Rectal smooth muscle tissue (tissue), 1 donor: ENCODE measurements at regions not wholly inside any gene's neighbourhood (a gene's known extent, or its start where the extent isn't known, plus 50 kb on each side); places are given as distances from the start of the nearest gene placed in this dataset.

Experiments used
- H3K27ac ChIP-seq: one replicate; pipeline ENCODE4 v1.7.0; 2013; ENCODE audit warnings: low read depth, low read length, inconsistent platforms
- H3K27me3 ChIP-seq: one replicate; pipeline ENCODE4 v1.7.0; 2013; ENCODE audit warnings: low read length; ENCODE audit not compliant: control insufficient read depth, insufficient read depth
- H3K36me3 ChIP-seq: one replicate; pipeline ENCODE4 v1.7.0; 2013; ENCODE audit warnings: low read length; ENCODE audit not compliant: control insufficient read depth, insufficient read depth
- H3K4me1 ChIP-seq: one replicate; pipeline ENCODE4 v1.7.0; 2013; ENCODE audit warnings: low read length; ENCODE audit not compliant: control insufficient read depth, insufficient read depth
- H3K4me3 ChIP-seq: one replicate; pipeline ENCODE4 v1.7.0; 2013; ENCODE audit warnings: low read length
- H3K9ac ChIP-seq: one replicate; pipeline ENCODE4 v1.7.0; 2013; ENCODE audit warnings: low read length

DNA sequence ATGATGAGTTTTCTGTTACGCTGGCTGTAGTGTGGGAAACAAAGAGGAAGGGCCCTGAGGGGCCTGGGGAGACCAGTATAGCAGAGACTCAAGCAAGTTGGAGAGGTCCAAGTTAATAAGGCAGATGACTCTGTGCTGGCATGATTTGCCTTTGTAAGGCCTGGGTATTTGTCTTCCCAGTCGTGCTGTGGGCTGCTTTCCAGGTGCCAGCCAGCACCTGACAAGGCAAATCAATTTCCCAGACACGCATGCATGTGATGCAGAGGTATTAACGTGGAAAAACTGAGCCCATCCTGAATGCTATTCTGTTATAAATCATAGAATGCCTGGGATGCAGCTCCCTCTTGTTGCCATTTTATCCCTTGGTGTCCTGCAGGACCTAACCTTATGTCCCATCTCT lies 175.6 kb downstream of the MFSD1 start:
- no peaks in the 10 kb centered on the region for H3K27me3 ChIP-seq
- H3K4me1 ChIP-seq = no peaks in the 10 kb centered on the region
- H3K4me3 ChIP-seq = no peak overlapping the region
- H3K36me3 ChIP-seq = no peaks in the 10 kb centered on the region
- H3K27ac ChIP-seq = no peak overlapping the region
- no peak overlapping the region for H3K9ac ChIP-seq

DNA sequence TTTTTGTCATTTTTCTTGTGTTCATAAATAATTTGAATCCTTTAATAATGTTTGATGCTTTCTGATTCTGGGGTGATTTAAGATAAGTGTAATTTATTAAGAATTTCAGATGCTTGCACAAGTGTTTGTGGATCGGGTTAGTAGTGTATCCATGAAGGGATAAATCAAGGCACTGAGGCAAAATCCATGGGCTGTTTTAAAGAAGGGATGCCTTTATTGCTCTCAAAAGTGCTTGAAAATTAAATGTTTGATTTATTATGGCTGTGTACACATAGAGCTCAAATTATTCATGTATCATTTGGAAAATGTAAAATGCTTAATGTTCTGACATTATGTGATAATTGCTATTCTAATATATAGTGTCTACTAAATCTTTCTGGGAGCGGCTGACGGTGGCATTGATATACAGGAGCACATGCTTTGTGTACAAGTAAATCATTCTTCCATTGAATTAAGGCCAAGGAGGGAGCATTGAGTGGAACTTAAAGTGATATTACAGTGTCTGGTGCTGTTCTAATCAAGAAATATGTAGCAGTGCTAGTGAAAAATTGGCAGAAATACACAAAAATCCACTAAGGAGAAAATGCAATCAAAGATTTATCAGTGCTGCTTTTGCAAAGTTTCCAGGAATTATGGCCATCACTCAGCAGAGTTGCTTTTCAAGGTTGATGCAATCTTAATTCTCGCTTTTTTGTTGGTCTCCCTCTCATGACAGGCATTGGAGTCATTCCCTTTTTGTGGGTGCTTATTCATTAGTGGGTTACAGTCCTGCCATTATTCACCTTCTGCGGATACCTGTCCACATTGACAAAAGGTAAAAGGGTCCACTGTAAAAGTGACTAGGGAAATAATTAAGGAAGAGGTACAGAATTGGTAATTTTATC lies 181.6 kb downstream of the MFSD1 start:
- H3K4me1 ChIP-seq = no peaks in the 10 kb centered on the region
- no peak overlapping the region for H3K4me3 ChIP-seq
- H3K27me3 ChIP-seq = no peaks in the 10 kb centered on the region
- H3K36me3 ChIP-seq = no peaks in the 10 kb centered on the region
- no peak overlapping the region for H3K27ac ChIP-seq
- H3K9ac ChIP-seq = no peak overlapping the region

- H3K27me3 ChIP-seq = no peaks in the 10 kb centered on the region
- H3K27ac ChIP-seq = no peak overlapping the region
- H3K9ac ChIP-seq = no peak overlapping the region
- H3K4me1 ChIP-seq = no peaks in the 10 kb centered on the region
- no peak overlapping the region for H3K4me3 ChIP-seq
- no peaks in the 10 kb centered on the region for H3K36me3 ChIP-seq
Measured at GRCh38 chr3:158991146-158991705, 189.4 kb downstream of the MFSD1 start.

DNA sequence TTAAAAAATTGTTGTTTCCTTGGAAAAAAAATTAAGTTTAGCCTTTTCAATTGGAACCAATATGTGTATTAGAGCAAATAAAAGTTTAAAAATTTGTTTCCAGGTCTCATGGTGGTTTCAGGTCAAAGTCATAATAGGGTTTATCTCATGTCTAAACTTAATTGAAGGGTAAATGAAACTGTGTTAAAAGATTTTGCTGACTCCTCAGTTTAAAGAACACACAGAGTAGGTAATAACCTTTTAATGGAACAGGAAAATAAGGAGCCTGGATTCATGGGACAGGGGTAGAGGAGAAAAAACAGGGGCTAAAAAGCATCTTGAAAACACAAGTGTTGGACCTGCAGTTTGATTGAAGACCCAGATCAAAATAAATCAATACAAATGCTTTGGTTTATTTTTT lies 190.6 kb downstream of the MFSD1 start:
- Histone ChIP-seq H3K36me3 (no peaks in the 10 kb centered on the region), H3K4me1 (no peaks in the 10 kb centered on the region), H3K27me3 (no peaks in the 10 kb centered on the region), H3K27ac (no peak overlapping the region), H3K4me3 (no peak overlapping the region), H3K9ac (no peak overlapping the region)

DNA sequence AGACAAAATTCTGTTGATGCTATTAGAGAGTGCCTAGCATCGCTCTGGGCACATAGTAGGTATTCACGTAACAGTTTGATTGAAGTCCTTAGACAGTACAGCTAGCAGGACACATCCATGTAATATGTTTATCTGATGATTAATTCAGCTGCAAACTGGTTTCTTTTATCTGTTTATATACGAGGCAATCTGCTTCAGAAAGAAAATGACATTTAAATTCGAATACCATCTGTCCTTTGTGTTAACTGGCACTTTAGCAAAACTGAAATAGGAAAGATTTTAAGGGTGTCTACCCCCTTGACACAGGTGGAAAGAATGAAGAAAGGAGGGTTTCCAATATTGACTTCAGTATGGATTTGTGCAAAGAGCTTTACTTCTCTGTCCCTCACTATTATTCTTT lies 192.5 kb downstream of the MFSD1 start:
- no peak overlapping the region for H3K4me3 ChIP-seq
- no peaks in the 10 kb centered on the region for H3K27me3 ChIP-seq
- no peaks in the 10 kb centered on the region for H3K36me3 ChIP-seq
- H3K9ac ChIP-seq = no peak overlapping the region
- no peaks in the 10 kb centered on the region for H3K4me1 ChIP-seq
- no peak overlapping the region for H3K27ac ChIP-seq

DNA sequence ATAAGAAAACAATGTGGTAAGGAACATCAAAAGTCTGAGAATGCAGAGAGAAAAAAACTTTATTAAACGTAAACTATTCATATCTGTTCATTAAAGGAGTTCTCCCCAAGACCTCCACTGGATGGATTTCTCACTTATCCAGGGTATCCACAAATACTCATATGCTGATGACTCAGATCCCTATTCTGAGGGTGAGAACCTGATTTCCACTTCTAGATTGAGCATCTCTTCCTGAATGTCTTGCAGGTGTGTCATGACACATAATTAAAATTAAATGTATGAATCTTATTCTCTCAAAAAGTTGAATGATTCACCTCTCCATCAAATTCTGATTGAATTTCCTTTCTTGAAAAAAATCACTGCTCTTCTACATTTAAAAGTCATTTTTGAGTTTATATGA lies 199.9 kb downstream of the MFSD1 start:
- Histone ChIP-seq H3K4me1 (no peaks in the 10 kb centered on the region), H3K27me3 (no peaks in the 10 kb centered on the region), H3K36me3 (no peaks in the 10 kb centered on the region), H3K4me3 (no peak overlapping the region), H3K27ac (no peak overlapping the region), H3K9ac (no peak overlapping the region)

DNA sequence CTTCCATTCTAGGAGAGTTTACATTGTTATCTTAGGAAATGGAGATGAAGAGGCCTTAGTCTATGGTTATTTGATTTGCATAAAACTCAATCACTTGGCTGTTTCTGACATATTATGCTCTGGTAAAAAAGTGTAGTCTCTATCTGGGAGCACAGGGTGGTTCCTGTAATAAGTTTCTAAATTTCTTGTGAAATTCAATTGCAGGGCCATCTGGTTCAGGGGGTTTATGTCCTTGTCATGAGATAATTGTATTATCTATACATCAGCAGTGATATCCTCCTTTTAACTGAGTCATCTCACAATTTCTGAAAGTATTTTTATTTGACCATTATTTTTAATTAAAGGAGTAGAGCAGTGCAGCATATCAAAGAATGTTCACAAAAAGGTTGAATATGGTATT lies 203.3 kb downstream of the MFSD1 start:
- Histone ChIP-seq H3K36me3 (no peaks in the 10 kb centered on the region), H3K4me3 (no peak overlapping the region), H3K9ac (no peak overlapping the region), H3K27me3 (no peaks in the 10 kb centered on the region), H3K27ac (no peak overlapping the region), H3K4me1 (no peaks in the 10 kb centered on the region)

DNA sequence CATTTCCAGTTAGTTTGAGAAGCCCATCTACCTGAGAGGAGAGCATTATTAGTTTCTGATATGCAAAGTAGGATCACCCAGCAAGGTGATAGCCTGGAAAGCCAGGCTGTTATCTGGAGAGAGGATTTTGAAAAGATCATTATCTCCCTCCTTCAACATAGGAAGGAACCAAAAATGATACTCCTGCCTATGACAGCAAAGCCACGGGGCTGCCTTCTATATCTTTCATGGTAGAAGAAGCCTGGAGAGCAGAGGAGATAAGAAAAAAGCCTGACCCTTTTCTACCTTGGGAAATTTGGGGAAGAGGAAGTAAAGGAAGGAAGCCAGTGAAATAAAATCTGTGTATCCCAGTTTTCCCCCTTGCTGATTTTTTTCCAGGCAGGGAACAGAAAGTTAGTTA lies 205.5 kb downstream of the MFSD1 start:
- H3K4me1 ChIP-seq = no peaks in the 10 kb centered on the region

GRCh38 chr3:159008401-159008800 lies 206.5 kb downstream of the MFSD1 start:
- Histone ChIP-seq H3K36me3 (no peaks in the 10 kb centered on the region), H3K9ac (no peak overlapping the region), H3K27ac (no peak overlapping the region), H3K4me3 (no peak overlapping the region), H3K4me1 (no peaks in the 10 kb centered on the region), H3K27me3 (no peaks in the 10 kb centered on the region)

More for the DNA sequence above, 205.5 kb downstream of the MFSD1 start:
- Histone ChIP-seq H3K4me3 (no peak overlapping the region), H3K27ac (no peak overlapping the region), H3K9ac (no peak overlapping the region), H3K36me3 (no peaks in the 10 kb centered on the region), H3K27me3 (no peaks in the 10 kb centered on the region)

DNA sequence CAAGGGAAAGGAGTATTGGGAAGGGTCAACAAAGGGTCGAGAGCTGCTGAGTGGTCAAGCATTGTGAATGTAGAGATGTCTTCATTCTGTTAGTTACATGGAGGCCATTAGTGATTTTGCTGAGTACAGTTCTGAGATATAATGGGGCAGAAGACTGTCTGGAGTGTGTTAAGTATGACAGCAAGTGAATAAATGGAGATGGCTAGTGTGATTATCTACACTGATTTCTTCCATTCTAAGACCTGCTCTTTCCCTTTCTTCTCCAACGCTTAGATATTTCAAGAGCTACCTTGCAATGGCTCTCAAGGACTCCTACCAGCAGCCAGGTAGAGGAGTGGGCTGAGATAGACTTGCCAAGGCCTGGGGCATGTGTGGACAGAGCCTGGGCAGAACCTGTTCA lies 216.5 kb downstream of the MFSD1 start:
- Histone ChIP-seq H3K27me3 (no peaks in the 10 kb centered on the region), H3K27ac (no peak overlapping the region), H3K4me1 (no peaks in the 10 kb centered on the region), H3K9ac (no peak overlapping the region), H3K4me3 (no peak overlapping the region), H3K36me3 (no peaks in the 10 kb centered on the region)

GRCh38 chr3:159025733-159026132 lies 223.9 kb downstream of the MFSD1 start:
- Histone ChIP-seq H3K27ac (no peak overlapping the region), H3K4me3 (no peak overlapping the region), H3K27me3 (no peaks in the 10 kb centered on the region), H3K9ac (no peak overlapping the region), H3K4me1 (no peaks in the 10 kb centered on the region), H3K36me3 (no peaks in the 10 kb centered on the region)

DNA sequence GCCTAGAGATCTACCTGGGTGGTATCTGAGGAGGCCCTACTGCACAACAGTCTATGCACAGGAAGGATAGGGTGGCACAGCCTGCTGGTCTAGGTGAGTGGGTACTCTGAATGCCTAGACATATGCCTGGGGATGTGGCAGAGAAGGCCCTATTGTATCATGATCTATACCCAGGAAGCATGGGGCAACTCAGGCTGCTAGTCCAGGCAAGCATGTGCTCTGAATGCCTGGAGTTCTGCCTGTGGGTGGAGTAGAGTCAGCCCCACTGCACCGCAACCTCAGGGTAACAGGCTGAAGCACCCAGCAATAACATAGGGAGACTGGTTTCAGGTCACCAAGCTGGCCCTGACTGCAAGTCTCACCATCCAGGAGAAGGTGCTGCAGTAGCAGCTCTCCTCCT lies 224.7 kb downstream of the MFSD1 start:
- Histone ChIP-seq H3K9ac (no peak overlapping the region), H3K27ac (no peak overlapping the region), H3K36me3 (no peaks in the 10 kb centered on the region), H3K4me3 (no peak overlapping the region), H3K4me1 (no peaks in the 10 kb centered on the region), H3K27me3 (no peaks in the 10 kb centered on the region)

- H3K9ac ChIP-seq = no peak overlapping the region
- H3K4me1 ChIP-seq = no peaks in the 10 kb centered on the region
- no peaks in the 10 kb centered on the region for H3K27me3 ChIP-seq
- H3K27ac ChIP-seq = no peak overlapping the region
- no peaks in the 10 kb centered on the region for H3K36me3 ChIP-seq
- H3K4me3 ChIP-seq = no peak overlapping the region
Measured at GRCh38 chr3:159028706-159029105, 226.9 kb downstream of the MFSD1 start.
